Progenitor cell of endocrine pancreas (in vitro differentiated cells): ENCODE measurements at regions not wholly inside any gene's neighbourhood (a gene's known extent, or its start where the extent isn't known, plus 50 kb on each side); places are given as distances from the start of the nearest gene placed in this dataset.

Experiments used
- DNase-seq: peaks from one replicate; pipeline ENCODE4 v3.0.0; 2021; ENCODE audit warnings: low spot score; ENCODE audit not compliant: unreplicated experiment
- H3K27ac Mint-ChIP-seq: 2 replicates; pipeline ENCODE4 v1.8.0; 2021; ENCODE audit warnings: mild to moderate bottlenecking, moderate library complexity, mixed read lengths
- H3K27me3 Mint-ChIP-seq: 2 replicates; pipeline ENCODE4 v1.8.0; 2021; ENCODE audit warnings: mixed read lengths
- H3K36me3 Mint-ChIP-seq: 2 replicates; pipeline ENCODE4 v1.8.0; 2022; ENCODE audit warnings: mixed read lengths; ENCODE audit not compliant: insufficient read depth
- H3K4me1 Mint-ChIP-seq: 2 replicates; pipeline ENCODE4 v1.8.0; 2021; ENCODE audit warnings: low read depth, mixed read lengths
- H3K4me3 Mint-ChIP-seq: 2 replicates; pipeline ENCODE4 v1.8.0; 2021; ENCODE audit warnings: low read depth, mild to moderate bottlenecking, moderate library complexity, mixed read lengths
- H3K9me3 Mint-ChIP-seq: 2 replicates; pipeline ENCODE4 v1.8.0; 2021; ENCODE audit warnings: low read depth, mixed read lengths
- CTCF ChIP-seq: fragments of 200-600 bp; sonication (generic); IDR thresholded peaks from one replicate; pipeline ENCODE4 v1.5.0; 2021; ENCODE audit warnings: antibody characterized with exemption, mild to moderate bottlenecking; ENCODE audit not compliant: unreplicated experiment

- Mint-ChIP-seq H3K27me3 (no peaks in the 10 kb centered on the region), H3K4me3 (no peak overlapping the region), H3K36me3 (no peaks in the 10 kb centered on the region), H3K9me3 (no peaks in the 10 kb centered on the region), H3K27ac (no peak overlapping the region), H3K4me1 (no peaks in the 10 kb centered on the region)
- no peak for TF ChIP-seq CTCF
- no peak for DNase-seq
Observed at GRCh38 chr9:11457825-11458790, 845.3 kb upstream of the PTPRD start.

GRCh38 chr9:11469745-11470144 is 856.9 kb upstream of the PTPRD start:
- peaks cover 2% of the 10 kb centered on the region for H3K9me3 Mint-ChIP-seq
- H3K27me3 Mint-ChIP-seq, result no peaks in the 10 kb centered on the region
- no peak overlapping the region for H3K27ac Mint-ChIP-seq
- H3K4me3 Mint-ChIP-seq, result no peak overlapping the region
- no peaks in the 10 kb centered on the region for H3K36me3 Mint-ChIP-seq
- no peaks in the 10 kb centered on the region for H3K4me1 Mint-ChIP-seq
- DNase-seq, result no peak
- TF ChIP-seq CTCF, result no peak

GRCh38 chr9:11471321-11471720 is 858.5 kb upstream of the PTPRD start:
- no peaks in the 10 kb centered on the region for H3K36me3 Mint-ChIP-seq
- no peak for DNase-seq

GRCh38 chr9:11500780-11501179 is 888.0 kb upstream of the PTPRD start:
- no peak overlapping the region for H3K4me3 Mint-ChIP-seq
- no peaks in the 10 kb centered on the region for H3K9me3 Mint-ChIP-seq
- H3K4me1 Mint-ChIP-seq, result no peaks in the 10 kb centered on the region
- no peak for TF ChIP-seq CTCF
- no peaks in the 10 kb centered on the region for H3K27me3 Mint-ChIP-seq
- H3K27ac Mint-ChIP-seq, result no peak overlapping the region
- DNase-seq, result no peak
- no peaks in the 10 kb centered on the region for H3K36me3 Mint-ChIP-seq

More at GRCh38 chr9:11471321-11471720, 858.5 kb upstream of the PTPRD start:
- Mint-ChIP-seq H3K4me1 (no peaks in the 10 kb centered on the region), H3K27me3 (no peaks in the 10 kb centered on the region), H3K9me3 (no peaks in the 10 kb centered on the region), H3K4me3 (no peak overlapping the region), H3K27ac (no peak overlapping the region)
- no peak for TF ChIP-seq CTCF

GRCh38 chr9:11506980-11507379 is 894.2 kb upstream of the PTPRD start:
- Mint-ChIP-seq H3K9me3 (no peaks in the 10 kb centered on the region), H3K4me1 (no peaks in the 10 kb centered on the region), H3K36me3 (no peaks in the 10 kb centered on the region), H3K27me3 (no peaks in the 10 kb centered on the region), H3K27ac (no peak overlapping the region), H3K4me3 (no peak overlapping the region)
- TF ChIP-seq CTCF, result no peak
- no peak for DNase-seq
